PC-9 (cell line): ENCODE measurements at regions not wholly inside any gene's neighbourhood (a gene's known extent, or its start where the extent isn't known, plus 50 kb on each side); places are given as distances from the start of the nearest gene placed in this dataset.

Source experiments
- BruUV-seq: library from RNA; stranded (reverse); fragments of 400-500 nt; replicated peaks from 2 replicates; lab custom pipeline; 2021; lab: Mats Ljungman, UMichigan
- CTCF ChIA-PET: fragments of 300-600 bp; sonication (Branson Sonifier 250); formaldehyde crosslinking; loops from one replicate; lab custom pipeline; 2022; ENCODE audit warnings: antibody characterized with exemption; lab: Charles Lee
- POLR2A ChIA-PET: fragments of 300-600 bp; sonication (Branson Sonifier 250); formaldehyde crosslinking; loops from one replicate; lab custom pipeline; 2022; ENCODE audit warnings: antibody characterized with exemption; ENCODE audit not compliant: unreplicated experiment; lab: Charles Lee
- DNase-seq, 2 experiments: peaks; one replicate each; pipeline versions ENCODE4 v3.0.0 to v3.0.0-alpha.2; 2015 to 2022; ENCODE audit warnings: mixed read lengths in 1 of 2
- H2AFZ ChIP-seq: fragments of 200-600 bp; sonication (generic); 2 replicates; pipeline ENCODE4 v1.8.1; 2017; ENCODE audit warnings: antibody characterized with exemption
- H3F3A ChIP-seq: fragments of 200-600 bp; sonication (generic); 2 replicates; pipeline ENCODE4 v1.8.1; 2017; ENCODE audit warnings: antibody characterized with exemption, mild to moderate bottlenecking, low read depth; ENCODE audit not compliant: insufficient read depth
- H3K27ac ChIP-seq: fragments of 200-600 bp; sonication (generic); 2 replicates; pipeline ENCODE4 v1.6.1; 2016; ENCODE audit warnings: mixed run types
- H3K27me3 ChIP-seq: fragments of 200-600 bp; sonication (generic); 2 replicates; pipeline ENCODE4 v1.6.1; 2016; ENCODE audit warnings: low read depth, mixed run types; ENCODE audit not compliant: insufficient read depth
- H3K36me3 ChIP-seq: fragments of 200-600 bp; sonication (generic); 2 replicates; pipeline ENCODE4 v1.6.1; 2016; ENCODE audit warnings: low read depth, mixed run types
- H3K4me1 ChIP-seq: fragments of 200-600 bp; sonication (generic); replicated peaks from 2 replicates; pipeline ENCODE4 v1.6.1; 2016; ENCODE audit warnings: mixed run types; ENCODE audit not compliant: insufficient read depth
- H3K4me2 ChIP-seq: fragments of 200-600 bp; sonication (generic); 2 replicates; pipeline ENCODE4 v1.6.1; 2017; ENCODE audit warnings: mixed run types
- H3K4me3 ChIP-seq: fragments of 200-600 bp; sonication (generic); 2 replicates; pipeline ENCODE4 v1.6.1; 2016; ENCODE audit warnings: mixed run types
- H3K79me2 ChIP-seq: fragments of 200-600 bp; sonication (generic); 2 replicates; pipeline ENCODE4 v1.6.1; 2017; ENCODE audit warnings: low read depth, mixed run types
- H3K9me2 ChIP-seq: fragments of 200-600 bp; sonication (generic); 2 replicates; pipeline ENCODE4 v1.8.1; 2017; ENCODE audit warnings: mild to moderate bottlenecking; ENCODE audit not compliant: insufficient read depth
- H3K9me3 ChIP-seq: fragments of 200-600 bp; sonication (generic); 2 replicates; pipeline ENCODE4 v1.8.1; 2016; ENCODE audit warnings: low read depth; ENCODE audit not compliant: insufficient read depth
- H4K20me1 ChIP-seq: fragments of 200-600 bp; sonication (generic); 2 replicates; pipeline ENCODE4 v1.8.1; 2017; ENCODE audit not compliant: insufficient read depth
- EZH2 ChIP-seq: fragments of 200-600 bp; sonication (generic); IDR thresholded peaks from 2 replicates; pipeline ENCODE4 v1.8.0; 2017; ENCODE audit warnings: antibody characterized with exemption, low read depth
- intact Hi-C: fragments of 100-400 bp; cut with micrococcal nuclease; formaldehyde crosslinking; loops from one replicate; pipeline ENCODE4 v1.10.0; 2022; ENCODE audit not compliant: unreplicated experiment
- TF ChIP-seq, protein P1 (sequence below): fragments of 200-600 bp; sonication (generic); conservative IDR thresholded peaks from 2 replicates; pipeline ENCODE4 v1.6.1; 2017; ENCODE audit warnings: mixed run types, antibody characterized with exemption, mild to moderate bottlenecking, moderate library complexity

DNA sequence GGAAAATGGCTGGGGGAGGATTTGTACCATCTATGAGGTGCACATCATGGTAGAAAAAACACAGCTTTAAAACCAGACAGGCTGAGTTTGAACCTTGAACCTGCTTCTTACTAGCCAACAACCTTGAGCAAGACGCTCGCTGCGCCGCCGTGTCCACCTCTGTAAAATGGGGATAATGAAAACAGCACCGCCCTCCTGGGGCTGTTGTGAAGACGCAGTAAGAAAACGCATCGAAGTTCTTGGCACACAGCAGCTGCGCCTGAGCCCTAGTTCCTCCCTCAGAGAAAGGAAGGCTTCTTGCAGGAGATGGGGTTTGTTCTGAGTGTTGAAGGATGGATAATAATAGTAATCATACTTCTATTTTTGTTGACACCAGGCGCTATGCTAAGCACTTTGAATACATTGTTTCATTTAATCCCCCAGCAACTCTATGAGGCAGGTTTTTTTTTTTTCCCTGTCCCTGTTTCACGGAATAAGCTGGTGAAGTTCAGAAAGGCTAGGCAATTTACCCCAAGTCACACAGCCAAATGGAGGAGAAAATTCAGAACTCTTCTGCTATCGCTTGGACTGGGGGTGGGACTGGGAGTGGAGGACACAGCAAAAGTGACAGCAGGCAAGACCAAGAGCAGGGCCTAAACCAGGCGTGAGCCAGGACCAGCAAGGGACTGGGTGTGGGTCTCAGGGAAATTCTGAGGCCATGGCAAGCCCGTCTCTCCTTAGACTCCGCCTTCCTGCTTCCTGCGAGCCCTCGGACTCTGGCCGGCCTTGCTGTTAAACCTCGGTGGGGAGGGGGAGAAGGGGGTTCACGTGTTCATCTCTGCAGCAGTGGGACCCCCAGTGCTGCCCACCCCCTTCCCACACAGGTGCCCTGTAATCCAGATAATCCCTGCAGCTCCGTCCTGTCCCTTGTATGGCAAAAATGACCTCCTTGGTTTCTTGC lies 97.5 kb downstream of the LRRC74A start:
- no peak overlapping the region for H3K4me3 ChIP-seq
- H4K20me1 ChIP-seq, result no peaks in the 10 kb centered on the region
- no peak overlapping the region for H2AFZ ChIP-seq
- H3K4me1 ChIP-seq, result peaks cover 31% of the 10 kb centered on the region
- H3K9me3 ChIP-seq, result no peaks in the 10 kb centered on the region
- no peaks in the 10 kb centered on the region for H3K9me2 ChIP-seq
- CTCF ChIA-PET, result interaction anchor here (0.6 to 0.7 kb wide), 3 partner anchors 30 to 969 kb away, joined by 3 to 4 read pairs (median 4); no protein-coding TSS in a partner anchor
- no peaks in the 10 kb centered on the region for H3K27me3 ChIP-seq
- DNase-seq, result no peak
- no peaks in the 10 kb centered on the region for H3K36me3 ChIP-seq
- H3F3A ChIP-seq, result peaks cover 32% of the 10 kb centered on the region
- TF ChIP-seq, protein P1, sequence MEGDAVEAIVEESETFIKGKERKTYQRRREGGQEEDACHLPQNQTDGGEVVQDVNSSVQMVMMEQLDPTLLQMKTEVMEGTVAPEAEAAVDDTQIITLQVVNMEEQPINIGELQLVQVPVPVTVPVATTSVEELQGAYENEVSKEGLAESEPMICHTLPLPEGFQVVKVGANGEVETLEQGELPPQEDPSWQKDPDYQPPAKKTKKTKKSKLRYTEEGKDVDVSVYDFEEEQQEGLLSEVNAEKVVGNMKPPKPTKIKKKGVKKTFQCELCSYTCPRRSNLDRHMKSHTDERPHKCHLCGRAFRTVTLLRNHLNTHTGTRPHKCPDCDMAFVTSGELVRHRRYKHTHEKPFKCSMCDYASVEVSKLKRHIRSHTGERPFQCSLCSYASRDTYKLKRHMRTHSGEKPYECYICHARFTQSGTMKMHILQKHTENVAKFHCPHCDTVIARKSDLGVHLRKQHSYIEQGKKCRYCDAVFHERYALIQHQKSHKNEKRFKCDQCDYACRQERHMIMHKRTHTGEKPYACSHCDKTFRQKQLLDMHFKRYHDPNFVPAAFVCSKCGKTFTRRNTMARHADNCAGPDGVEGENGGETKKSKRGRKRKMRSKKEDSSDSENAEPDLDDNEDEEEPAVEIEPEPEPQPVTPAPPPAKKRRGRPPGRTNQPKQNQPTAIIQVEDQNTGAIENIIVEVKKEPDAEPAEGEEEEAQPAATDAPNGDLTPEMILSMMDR, result no peak
- no peak for TF ChIP-seq EZH2
- intact Hi-C loops, result no loop called here
- no peak overlapping the region for H3K4me2 ChIP-seq
- POLR2A ChIA-PET, result interaction anchor here (0.6 kb wide), 3 partner anchors 26 to 1471 kb away, joined by 3 to 4 read pairs (median 3); partner anchors contain the start of gene VIPAS39
- no TSS peak for BruUV-seq
- H3K79me2 ChIP-seq, result no peaks in the 10 kb centered on the region
- no peak overlapping the region for H3K27ac ChIP-seq

DNA sequence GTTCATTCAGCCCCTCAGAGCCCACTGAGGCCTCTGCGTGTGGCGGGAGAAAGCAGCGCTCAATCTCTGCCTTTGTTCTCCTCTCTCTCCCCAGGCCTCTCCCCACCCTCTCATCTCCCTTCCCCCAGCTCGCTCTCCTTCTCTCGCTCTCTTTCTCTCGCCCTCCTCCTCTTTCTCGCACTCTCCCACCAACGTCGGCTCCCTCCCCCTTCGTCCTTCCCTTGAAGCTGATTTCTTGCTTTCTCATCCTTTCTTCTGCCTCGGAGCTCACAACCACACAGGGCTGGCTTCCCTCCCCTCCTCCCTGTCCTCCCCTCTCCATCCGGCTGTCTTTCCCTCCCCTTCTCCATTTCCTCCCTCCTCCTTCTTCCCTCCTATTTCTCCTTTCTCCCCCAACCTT lies 96.4 kb downstream of the LRRC74A start:
- H3K4me2 ChIP-seq, result no peak overlapping the region
- H3K4me1 ChIP-seq, result peaks cover 43% of the 10 kb centered on the region
- BruUV-seq, result no TSS peak

DNA sequence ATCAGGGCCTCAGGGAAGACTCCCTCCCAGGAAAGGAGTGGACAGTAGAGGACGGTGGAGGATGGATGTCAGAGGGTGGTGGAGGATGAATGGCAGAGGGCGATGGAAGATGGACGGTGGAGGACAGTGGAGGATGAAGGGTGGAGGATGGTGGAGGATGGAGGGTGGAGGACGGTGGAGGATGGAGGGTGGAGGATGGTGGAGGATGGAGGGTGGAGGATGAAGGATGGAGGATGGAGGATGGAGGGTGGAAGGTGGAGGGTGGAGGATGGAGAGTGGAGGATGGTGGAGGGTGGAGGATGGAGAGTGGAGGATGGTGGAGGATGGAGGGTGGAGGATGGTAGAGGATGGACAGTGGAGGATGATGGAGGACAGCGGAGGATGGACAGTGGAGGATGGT lies 95.9 kb downstream of the LRRC74A start:
- no peak for TF ChIP-seq EZH2
- TF ChIP-seq, protein P1, result no peak
- ChIA-PET POLR2A (no interaction called here), CTCF (interaction anchor here (1.1 kb wide), 1 partner anchor 31 kb away, joined by 4 read pairs; no protein-coding TSS in a partner anchor)
- Histone ChIP-seq H3K4me2 (no peak overlapping the region), H3K79me2 (no peaks in the 10 kb centered on the region), H3K27me3 (no peaks in the 10 kb centered on the region), H3K9me2 (no peaks in the 10 kb centered on the region), H3F3A (peaks cover 48% of the 10 kb centered on the region), H3K4me1 (peaks cover 48% of the 10 kb centered on the region), H2AFZ (no peak overlapping the region), H3K4me3 (no peak overlapping the region), H3K36me3 (no peaks in the 10 kb centered on the region), H3K9me3 (no peaks in the 10 kb centered on the region), H3K27ac (no peak overlapping the region), H4K20me1 (no peaks in the 10 kb centered on the region)
- intact Hi-C loops, result no loop called here
- DNase-seq, result no peak
- BruUV-seq, result no TSS peak

More for the DNA sequence above, 96.4 kb downstream of the LRRC74A start:
- no peak overlapping the region for H3K27ac ChIP-seq
- H3K4me3 ChIP-seq, result no peak overlapping the region
- peaks cover 43% of the 10 kb centered on the region for H3F3A ChIP-seq
- no peak for DNase-seq
- H2AFZ ChIP-seq, result no peak overlapping the region
- intact Hi-C loops, result no loop called here
- no peaks in the 10 kb centered on the region for H3K79me2 ChIP-seq
- no peaks in the 10 kb centered on the region for H3K9me3 ChIP-seq
- ChIA-PET CTCF (interaction anchor here (0.6 to 0.7 kb wide), 4 partner anchors 31 to 103 kb away, joined by 3 to 6 read pairs (median 4); no protein-coding TSS in a partner anchor), POLR2A (interaction anchor here (0.6 kb wide), 1 partner anchor 39 kb away, joined by 3 read pairs; no protein-coding TSS in a partner anchor)
- no peaks in the 10 kb centered on the region for H3K36me3 ChIP-seq
- H4K20me1 ChIP-seq, result no peaks in the 10 kb centered on the region
- H3K27me3 ChIP-seq, result no peaks in the 10 kb centered on the region
- no peaks in the 10 kb centered on the region for H3K9me2 ChIP-seq
- TF ChIP-seq, protein P1, result no peak
- no peak for TF ChIP-seq EZH2
